ENCODE measurements at regions not wholly inside any gene's neighbourhood (a gene's known extent, or its start where the extent isn't known, plus 50 kb on each side); places are given as distances from the start of the nearest gene placed in this dataset.

- TF ChIP-seq SUZ12 (IDR thresholded peaks at IDR 0.05; ENCODE audit: extremely low read depth, insufficient read depth, insufficient read length), result no peak
- TF ChIP-seq ZNF274 (IDR thresholded peaks at IDR 0.05; ENCODE audit: low read depth, low read length), result no peak
- TF ChIP-seq YY1 (IDR thresholded peaks at IDR 0.05; ENCODE audit: insufficient read depth, insufficient read length), result no peak
These were observed 182.0 kb upstream of the STARD13 start for GRCh38 chr13:33467556-33467955.

Measured in NT2/D1 (cell line).